Keratinocyte (primary cell): ENCODE measurements at regions not wholly inside any gene's neighbourhood (a gene's known extent, or its start where the extent isn't known, plus 50 kb on each side); places are given as distances from the start of the nearest gene placed in this dataset.

Source experiments
- DNase-seq: peaks from one replicate; pipeline ENCODE4 v3.0.0-alpha.2; 2011; ENCODE audit warnings: low read depth, missing footprints, low spot score
- FAIRE-seq: peaks from 2 replicates; lab custom pipeline; 2011; peaks lifted over from hg19 to GRCh38; lab: Jason Lieb, UNC
- H2AFZ ChIP-seq: 2 replicates; pipeline ENCODE4 v1.6.0; 2012; ENCODE audit warnings: low read length, control low read depth, inconsistent platforms; ENCODE audit not compliant: control insufficient read depth
- H3K27ac ChIP-seq: 2 replicates; pipeline ENCODE4 v1.5.1; 2011; ENCODE audit warnings: low read length; ENCODE audit not compliant: control insufficient read depth, insufficient read depth
- H3K27me3 ChIP-seq: 3 replicates; pipeline ENCODE4 v1.6.0; 2011; ENCODE audit warnings: low read length; ENCODE audit not compliant: control insufficient read depth, insufficient read depth; ENCODE audit errors: extremely low read depth
- H3K36me3 ChIP-seq, 2 experiments: 2 replicates in 1 of 2; 3 replicates in 1 of 2; pipeline ENCODE4 v1.5.1; 2011; ENCODE audit warnings: low read length in 2 of 2, mild to moderate bottlenecking in 1 of 2; ENCODE audit not compliant: control insufficient read depth in 2 of 2, insufficient read depth in 2 of 2; ENCODE audit errors: extremely low read depth in 1 of 2
- H3K4me1 ChIP-seq: 3 replicates; pipeline ENCODE4 v1.5.1; 2011; ENCODE audit warnings: low read length; ENCODE audit not compliant: control insufficient read depth, insufficient read depth; ENCODE audit errors: extremely low read depth
- H3K4me2 ChIP-seq: 3 replicates; pipeline ENCODE4 v1.6.0; 2011; ENCODE audit warnings: low read depth, low read length; ENCODE audit not compliant: control insufficient read depth, insufficient read depth; ENCODE audit errors: extremely low read depth
- H3K4me3 ChIP-seq, 3 experiments: fragments of 200-600 bp in 1 of 3; sonication (generic) in 1 of 3; 2 replicates in 2 of 3; 3 replicates in 1 of 3; pipeline ENCODE4 v1.5.1; 2011 to 2016; ENCODE audit warnings: low read length in 3 of 3, mild to moderate bottlenecking in 3 of 3, control low read depth in 2 of 3, inconsistent platforms in 1 of 3, low read depth in 1 of 3, mixed read lengths in 1 of 3, mixed run types in 1 of 3, moderate library complexity in 1 of 3; ENCODE audit not compliant: control insufficient read depth in 2 of 3, insufficient read depth in 2 of 3; ENCODE audit errors: extremely low read depth in 1 of 3
- H3K79me2 ChIP-seq: 2 replicates; pipeline ENCODE4 v1.6.0; 2012; ENCODE audit warnings: low read length; ENCODE audit not compliant: control insufficient read depth, insufficient read depth
- H3K9ac ChIP-seq: 3 replicates; pipeline ENCODE4 v1.6.0; 2011; ENCODE audit warnings: low read length; ENCODE audit not compliant: control insufficient read depth, insufficient read depth; ENCODE audit errors: extremely low read depth
- H3K9me1 ChIP-seq: 3 replicates; pipeline ENCODE4 v1.6.0; 2011; ENCODE audit warnings: low read length; ENCODE audit not compliant: control insufficient read depth, insufficient read depth; ENCODE audit errors: extremely low read depth
- H3K9me3 ChIP-seq: 2 replicates; pipeline ENCODE4 v1.5.1; 2012; ENCODE audit warnings: low read depth, low read length; ENCODE audit not compliant: control insufficient read depth
- H4K20me1 ChIP-seq: 3 replicates; pipeline ENCODE4 v1.6.0; 2011; ENCODE audit warnings: low read length; ENCODE audit not compliant: control insufficient read depth, insufficient read depth; ENCODE audit errors: extremely low read depth
- CTCF ChIP-seq, 3 experiments: IDR thresholded peaks in 1 of 3; conservative IDR thresholded peaks in 1 of 3; optimal IDR thresholded peaks in 1 of 3; 2 replicates in 2 of 3; 3 replicates in 1 of 3; pipeline versions ENCODE3 to v1.5.1; 2011; ENCODE audit warnings: low read length in 3 of 3, mild to moderate bottlenecking in 3 of 3, moderate library complexity in 2 of 3, control low read depth in 1 of 3, inconsistent platforms in 1 of 3; ENCODE audit not compliant: insufficient read depth in 2 of 3; ENCODE audit errors: extremely low read depth in 1 of 3
- EZH2 ChIP-seq: IDR thresholded peaks from one replicate; pipeline ENCODE4 v1.6.1; 2012; ENCODE audit warnings: inconsistent platforms, mild to moderate bottlenecking, low read length, moderate library complexity
- dilution Hi-C: fragments of 300-500 bp; cut with MboI; formaldehyde crosslinking; loops from one replicate; pipeline ENCODE4 v1.7.0; 2020; ENCODE audit warnings: low sequenced_read_pairs; ENCODE audit not compliant: extremely low pct_ligation_motif_present

DNA sequence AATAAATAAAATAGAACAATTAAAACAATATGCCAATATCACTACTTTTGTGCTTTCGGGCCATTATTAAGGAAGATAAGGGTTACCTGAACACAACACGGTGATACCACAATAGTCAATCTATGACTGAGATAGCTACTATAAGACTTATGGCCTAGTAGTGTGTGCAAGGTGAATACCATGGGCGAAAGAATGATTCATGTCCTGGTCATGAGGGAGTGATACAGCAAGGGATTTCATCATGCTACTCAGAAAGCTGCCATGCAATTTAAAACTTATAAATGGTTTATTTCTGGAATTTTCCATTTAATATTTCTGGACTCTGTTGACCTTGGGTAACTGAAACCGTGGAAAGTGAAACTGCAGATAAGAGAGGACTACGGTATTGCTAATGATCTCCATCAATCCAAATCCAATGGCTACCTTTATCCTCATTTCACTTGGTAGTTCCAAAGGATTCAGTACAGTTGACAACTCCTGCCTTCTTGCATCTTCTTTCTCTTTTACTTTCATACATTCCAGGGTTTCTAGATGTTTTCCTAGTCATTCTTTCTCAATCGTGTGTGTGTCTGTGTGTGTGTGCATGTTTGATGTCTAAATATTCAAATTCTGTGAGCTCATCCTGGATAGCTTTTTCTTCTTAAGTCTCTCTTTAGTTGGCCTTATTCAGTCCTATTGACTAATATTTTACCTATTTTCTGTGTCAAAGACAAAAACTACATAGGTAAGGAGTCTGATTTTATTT is 100.5 kb upstream of the MAGI2 start:
- FAIRE-seq (peak; percentile 58), DNase-seq (no peak)
- H3K9me3 ChIP-seq: no peaks in the 10 kb centered on the region
- no peaks in the 10 kb centered on the region for H3K79me2 ChIP-seq
- no peak overlapping the region for H3K4me2 ChIP-seq
- peaks cover 9% of the 10 kb centered on the region for H3K4me1 ChIP-seq
- H3K27ac ChIP-seq: peak overlapping the region; percentile 52
- H4K20me1 ChIP-seq: no peaks in the 10 kb centered on the region
- no peak overlapping the region for H3K9ac ChIP-seq
- H2AFZ ChIP-seq: peak overlapping the region; percentile 16
- no peak overlapping the region for H3K4me3 ChIP-seq
- no peaks in the 10 kb centered on the region for H3K27me3 ChIP-seq
- dilution Hi-C loops: no loop called here
- H3K9me1 ChIP-seq: no peaks in the 10 kb centered on the region
- TF ChIP-seq EZH2 (no peak), CTCF (optimal IDR thresholded peaks at IDR 0.05 in 1 of 3, IDR thresholded peaks at IDR 0.05 in 1 of 3, conservative IDR thresholded peaks at IDR 0.05 in 1 of 3; ENCODE audit: extremely low read depth in 1 of 3, insufficient read depth in 2 of 3, low read length in 3 of 3) (no peak)
- H3K36me3 ChIP-seq: no peaks in the 10 kb centered on the region

DNA sequence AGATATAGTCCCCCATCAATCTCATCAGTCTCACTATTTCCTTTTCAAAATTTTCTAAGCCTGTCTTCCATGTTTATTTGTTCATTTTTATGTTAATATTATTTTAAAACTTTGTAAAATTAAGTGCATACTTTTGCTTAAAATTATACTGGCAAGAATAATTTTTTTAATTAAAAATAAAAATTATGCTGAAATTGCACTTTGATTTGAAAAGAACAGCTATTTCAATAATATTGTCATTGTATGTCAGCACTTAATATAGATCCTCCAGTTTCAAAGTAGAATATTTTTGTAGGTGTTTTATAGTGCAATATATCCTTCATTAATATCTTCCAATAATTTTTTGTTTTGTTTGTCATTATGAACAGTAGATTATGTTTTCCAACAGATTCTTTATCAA is 99.0 kb upstream of the MAGI2 start:
- no peaks in the 10 kb centered on the region for H3K9me1 ChIP-seq
- dilution Hi-C loops: no loop called here
- no peaks in the 10 kb centered on the region for H3K9me3 ChIP-seq
- H2AFZ ChIP-seq: no peak overlapping the region
- no peak overlapping the region for H3K4me3 ChIP-seq
- H3K4me2 ChIP-seq: no peak overlapping the region
- H3K9ac ChIP-seq: no peak overlapping the region
- no peaks in the 10 kb centered on the region for H3K79me2 ChIP-seq
- DNase-seq (no peak), FAIRE-seq (no peak)
- no peaks in the 10 kb centered on the region for H3K27me3 ChIP-seq
- H3K27ac ChIP-seq: no peak overlapping the region
- H3K4me1 ChIP-seq: peaks cover 9% of the 10 kb centered on the region
- no peaks in the 10 kb centered on the region for H3K36me3 ChIP-seq
- no peaks in the 10 kb centered on the region for H4K20me1 ChIP-seq
- TF ChIP-seq EZH2: no peak
- no peak for TF ChIP-seq CTCF (optimal IDR thresholded peaks at IDR 0.05 in 1 of 3, IDR thresholded peaks at IDR 0.05 in 1 of 3, conservative IDR thresholded peaks at IDR 0.05 in 1 of 3; ENCODE audit: extremely low read depth in 1 of 3, insufficient read depth in 2 of 3, low read length in 3 of 3)
